Stomach (tissue), 4 donors: ENCODE measurements at regions not wholly inside any gene's neighbourhood (a gene's known extent, or its start where the extent isn't known, plus 50 kb on each side); places are given as distances from the start of the nearest gene placed in this dataset.

Experiments used
- EP300 ChIP-seq: sonication (generic); formaldehyde crosslinking; IDR thresholded peaks from one replicate; pipeline ENCODE4 v1.6.1; 2017; ENCODE audit warnings: antibody characterized with exemption
- POLR2A ChIP-seq, 4 donors: fragments of 450-650 bp; IDR thresholded peaks; one replicate each; pipeline ENCODE4 v1.6.1; 2016; ENCODE audit warnings: antibody characterized with exemption in 4 of 4, control low read depth in 2 of 4, mild to moderate bottlenecking in 1 of 4, moderate library complexity in 1 of 4
- POLR2AphosphoS5 ChIP-seq, 3 donors: sonication (generic); formaldehyde crosslinking; IDR thresholded peaks; one replicate each; pipeline ENCODE4 v1.6.1; 2016; ENCODE audit warnings: antibody characterized with exemption in 3 of 3
- TF ChIP-seq, protein P1 (sequence below), 7 experiments: fragments of 450-650 bp in 4 of 7; fragments of 200-600 bp in 3 of 7; sonication (generic) in 3 of 7; IDR thresholded peaks; one replicate each; pipeline ENCODE4 v1.5.1; 2016 to 2019; ENCODE audit warnings: antibody characterized with exemption in 7 of 7, control low read depth in 2 of 7, mild to moderate bottlenecking in 1 of 7

DNA sequence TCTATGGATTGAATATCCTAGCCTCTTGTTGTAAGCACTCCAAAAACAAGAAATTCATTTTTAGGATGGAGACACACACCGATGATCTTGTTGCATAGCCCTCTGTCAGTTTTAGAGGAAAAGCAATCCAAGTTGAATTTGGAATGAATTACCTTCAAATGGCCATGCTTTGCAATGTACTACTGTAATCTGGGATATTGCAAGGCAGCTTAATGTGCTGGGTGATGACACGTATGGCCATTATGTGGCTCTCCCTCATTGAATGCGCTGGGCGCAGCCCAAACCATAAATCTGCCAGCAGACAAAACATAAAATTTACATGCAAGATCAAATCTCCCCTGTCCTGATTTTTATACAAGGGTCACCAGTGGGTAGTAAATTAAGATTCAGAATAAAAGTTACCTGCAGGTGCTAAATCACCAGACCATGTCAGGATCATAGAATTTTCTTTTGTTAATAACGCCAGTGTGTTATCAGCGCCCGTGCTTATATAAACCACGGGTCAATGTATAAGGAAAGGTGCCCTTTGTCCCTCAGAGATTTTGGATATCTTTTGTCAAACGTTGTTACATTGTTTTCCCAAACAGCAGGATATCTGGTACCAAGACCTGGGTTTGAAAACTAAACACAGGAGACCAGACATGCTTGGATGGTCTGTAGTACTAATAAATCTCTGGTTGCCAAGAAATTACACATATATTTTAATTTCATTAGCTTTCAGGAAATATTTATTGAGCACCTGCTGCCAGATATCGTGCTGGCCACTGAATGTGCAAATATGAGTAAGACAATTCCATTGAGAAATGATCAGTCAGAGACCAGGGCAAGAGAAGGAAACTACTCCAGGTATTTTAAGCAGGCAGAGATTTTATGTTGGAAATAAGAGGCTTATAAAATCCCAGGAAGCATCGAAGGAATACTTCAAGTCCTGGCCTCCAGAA, 237.1 kb downstream of the EBLN2 start:
- TF ChIP-seq, protein P1, sequence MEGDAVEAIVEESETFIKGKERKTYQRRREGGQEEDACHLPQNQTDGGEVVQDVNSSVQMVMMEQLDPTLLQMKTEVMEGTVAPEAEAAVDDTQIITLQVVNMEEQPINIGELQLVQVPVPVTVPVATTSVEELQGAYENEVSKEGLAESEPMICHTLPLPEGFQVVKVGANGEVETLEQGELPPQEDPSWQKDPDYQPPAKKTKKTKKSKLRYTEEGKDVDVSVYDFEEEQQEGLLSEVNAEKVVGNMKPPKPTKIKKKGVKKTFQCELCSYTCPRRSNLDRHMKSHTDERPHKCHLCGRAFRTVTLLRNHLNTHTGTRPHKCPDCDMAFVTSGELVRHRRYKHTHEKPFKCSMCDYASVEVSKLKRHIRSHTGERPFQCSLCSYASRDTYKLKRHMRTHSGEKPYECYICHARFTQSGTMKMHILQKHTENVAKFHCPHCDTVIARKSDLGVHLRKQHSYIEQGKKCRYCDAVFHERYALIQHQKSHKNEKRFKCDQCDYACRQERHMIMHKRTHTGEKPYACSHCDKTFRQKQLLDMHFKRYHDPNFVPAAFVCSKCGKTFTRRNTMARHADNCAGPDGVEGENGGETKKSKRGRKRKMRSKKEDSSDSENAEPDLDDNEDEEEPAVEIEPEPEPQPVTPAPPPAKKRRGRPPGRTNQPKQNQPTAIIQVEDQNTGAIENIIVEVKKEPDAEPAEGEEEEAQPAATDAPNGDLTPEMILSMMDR (IDR thresholded peaks at IDR 0.05): no peak
- TF ChIP-seq EP300: no peak
- TF ChIP-seq POLR2A (IDR thresholded peaks at IDR 0.05): no peak
- TF ChIP-seq POLR2AphosphoS5 (IDR thresholded peaks at IDR 0.05): no peak
